ENCODE measurements at regions not wholly inside any gene's neighbourhood (a gene's known extent, or its start where the extent isn't known, plus 50 kb on each side); places are given as distances from the start of the nearest gene placed in this dataset.

- TF ChIP-seq CTCF (IDR thresholded peaks at IDR 0.05) (no peak), POLR2A (IDR thresholded peaks at IDR 0.05) (no peak), POLR2AphosphoS5 (IDR thresholded peaks at IDR 0.05) (no peak), EP300 (IDR thresholded peaks at IDR 0.05) (no peak)
- DNase-seq (ENCODE audit: low spot score in 2 of 2), result no peak
- Histone ChIP-seq H3K9me3 (no peaks in the 10 kb centered on the region), H3K36me3 (no peaks in the 10 kb centered on the region), H3K27ac (no peak overlapping the region), H3K27me3 (no peaks in the 10 kb centered on the region), H3K4me3 (no peak overlapping the region), H3K4me1 (no peaks in the 10 kb centered on the region)
- 84% methylated on average over 4 of the region's 4 CpGs for WGBS
Measured at GRCh38 chr2:145649061-145649460, 1129.1 kb upstream of the ZEB2 start.

- Histone ChIP-seq H3K4me1 (no peaks in the 10 kb centered on the region), H3K27ac (no peak overlapping the region)
- TF ChIP-seq POLR2AphosphoS5 (IDR thresholded peaks at IDR 0.05) (no peak), CTCF (IDR thresholded peaks at IDR 0.05) (no peak), EP300 (IDR thresholded peaks at IDR 0.05) (no peak), POLR2A (IDR thresholded peaks at IDR 0.05) (no peak)
Measured at GRCh38 chr2:145644820-145645302, 1124.9 kb upstream of the ZEB2 start.

GRCh38 chr2:145638675-145639074, 1118.8 kb upstream of the ZEB2 start:
- no peak for TF ChIP-seq CTCF (IDR thresholded peaks at IDR 0.05)
- TF ChIP-seq POLR2AphosphoS5 (IDR thresholded peaks at IDR 0.05), result no peak
- Histone ChIP-seq H3K9me3 (no peaks in the 10 kb centered on the region), H3K27me3 (no peaks in the 10 kb centered on the region), H3K27ac (no peak overlapping the region), H3K4me1 (no peaks in the 10 kb centered on the region), H3K4me3 (no peak overlapping the region), H3K36me3 (no peaks in the 10 kb centered on the region)
- WGBS, result 62% methylated on average over 2 of the region's 2 CpGs
- no peak for DNase-seq (ENCODE audit: low spot score in 2 of 2)

More at GRCh38 chr2:145644820-145645302, 1124.9 kb upstream of the ZEB2 start:
- no peak for DNase-seq (ENCODE audit: low spot score in 2 of 2)
- Histone ChIP-seq H3K4me3 (no peak overlapping the region), H3K27me3 (no peaks in the 10 kb centered on the region), H3K36me3 (no peaks in the 10 kb centered on the region), H3K9me3 (no peaks in the 10 kb centered on the region)

GRCh38 chr2:145635706-145636427, 1115.9 kb upstream of the ZEB2 start:
- H3K4me3 ChIP-seq, result no peak overlapping the region
- TF ChIP-seq POLR2A (IDR thresholded peaks at IDR 0.05), result no peak
- no peak for TF ChIP-seq CTCF (IDR thresholded peaks at IDR 0.05)
- TF ChIP-seq POLR2AphosphoS5 (IDR thresholded peaks at IDR 0.05), result no peak
- TF ChIP-seq EP300 (IDR thresholded peaks at IDR 0.05), result no peak
- H3K4me1 ChIP-seq, result no peaks in the 10 kb centered on the region
- no peak overlapping the region for H3K27ac ChIP-seq
- WGBS, result 92% methylated on average over 3 of the region's 3 CpGs
- no peaks in the 10 kb centered on the region for H3K9me3 ChIP-seq
- DNase-seq (ENCODE audit: low spot score in 2 of 2), result no peak
- no peaks in the 10 kb centered on the region for H3K36me3 ChIP-seq
- H3K27me3 ChIP-seq, result no peaks in the 10 kb centered on the region

GRCh38 chr2:145631561-145631960, 1111.6 kb upstream of the ZEB2 start:
- WGBS, result 100% methylated on average over 1 of the region's 1 CpG

More at GRCh38 chr2:145631561-145631960, 1111.6 kb upstream of the ZEB2 start:
- no peaks in the 10 kb centered on the region for H3K4me1 ChIP-seq
- no peak overlapping the region for H3K27ac ChIP-seq
- no peak overlapping the region for H3K4me3 ChIP-seq
- TF ChIP-seq POLR2AphosphoS5 (IDR thresholded peaks at IDR 0.05) (no peak), EP300 (IDR thresholded peaks at IDR 0.05) (no peak), POLR2A (IDR thresholded peaks at IDR 0.05) (no peak), CTCF (IDR thresholded peaks at IDR 0.05) (no peak)
- no peaks in the 10 kb centered on the region for H3K36me3 ChIP-seq
- H3K27me3 ChIP-seq, result no peaks in the 10 kb centered on the region
- no peaks in the 10 kb centered on the region for H3K9me3 ChIP-seq
- DNase-seq (ENCODE audit: low spot score in 2 of 2), result no peak

Measured in suprapubic skin (tissue), 4 donors.